GM12878 (cell line): ENCODE measurements at regions not wholly inside any gene's neighbourhood (a gene's known extent, or its start where the extent isn't known, plus 50 kb on each side); places are given as distances from the start of the nearest gene placed in this dataset.

Experiments used
- ATAC-seq: fragments of 200-7000 bp; cut with Tn5 transposase; 3 replicates; pipeline ENCODE4 v1.9.1; 2020; ENCODE audit warnings: mild to moderate bottlenecking, moderate library complexity
- BruUV-seq: library from RNA; stranded (reverse); fragments of 400-500 nt; replicated peaks from 2 replicates; lab custom pipeline; 2021; lab: Mats Ljungman, UMichigan
- CTCF ChIA-PET: fragments of 300-600 bp; sonication (Branson Sonifier 250); formaldehyde crosslinking; extraction: SDS; loops from one replicate; lab custom pipeline; 2021; ENCODE audit warnings: inconsistent platforms; lab: Yijun Ruan, JAX
- POLR2A ChIA-PET: fragments of 350-600 bp; formaldehyde crosslinking; extraction: SDS; loops from one replicate; lab custom pipeline; 2021; ENCODE audit warnings: inconsistent platforms; lab: Charles Lee
- RAD21 ChIA-PET: fragments of 300-600 bp; sonication (Branson Sonifier 250); formaldehyde crosslinking; loops from one replicate; lab custom pipeline; 2023; ENCODE audit warnings: antibody characterized with exemption; ENCODE audit not compliant: unreplicated experiment; lab: Charles Lee
- SMC1A ChIA-PET: fragments of 300-600 bp; sonication (Branson Sonifier 250); formaldehyde crosslinking; loops from one replicate; lab custom pipeline; 2023; ENCODE audit not compliant: unreplicated experiment, uncharacterized antibody; lab: Charles Lee
- DNase-seq: peaks from one replicate; pipeline ENCODE4 v3.0.0-alpha.2; 2011; ENCODE audit warnings: low read depth, low spot score
- FAIRE-seq: peaks from 3 replicates; lab custom pipeline; 2011; peaks lifted over from hg19 to GRCh38; lab: Jason Lieb, UNC
- H2AFZ ChIP-seq: 2 replicates; pipeline ENCODE4 v1.6.0; 2011; ENCODE audit warnings: low read depth, low read length, control low read depth; ENCODE audit not compliant: control insufficient read depth
- H3K27ac ChIP-seq: 2 replicates; pipeline ENCODE4 v1.5.1; 2011; ENCODE audit warnings: control low read depth; ENCODE audit not compliant: control insufficient read depth, insufficient read depth
- H3K27me3 ChIP-seq, 2 experiments: replicated peaks in 1 of 2; 2 replicates each; pipeline versions ENCODE4 v1.6.0 to v1.6.1; 2011; ENCODE audit warnings: low read length in 1 of 2; ENCODE audit not compliant: control insufficient read depth in 2 of 2, insufficient read depth in 2 of 2
- H3K36me3 ChIP-seq, 2 experiments: 2 replicates each; pipeline ENCODE4 v1.5.1; 2011; ENCODE audit warnings: low read length in 1 of 2; ENCODE audit not compliant: control insufficient read depth in 2 of 2, insufficient read depth in 2 of 2
- H3K4me1 ChIP-seq: 2 replicates; pipeline ENCODE4 v1.6.1; 2011; ENCODE audit warnings: mild to moderate bottlenecking, low read length, moderate library complexity, mixed read lengths; ENCODE audit not compliant: control insufficient read depth, insufficient read depth
- H3K4me2 ChIP-seq: 2 replicates; pipeline ENCODE4 v1.6.0; 2011; ENCODE audit warnings: control low read depth; ENCODE audit not compliant: control insufficient read depth, insufficient read depth
- H3K4me3 ChIP-seq: fragments of 200-600 bp; sonication (generic); 2 replicates; pipeline ENCODE4 v1.5.1; 2016
- H3K79me2 ChIP-seq: 2 replicates; pipeline ENCODE4 v1.6.0; 2011; ENCODE audit warnings: low read length; ENCODE audit not compliant: control insufficient read depth, insufficient read depth
- H3K9ac ChIP-seq: 2 replicates; pipeline ENCODE4 v1.8.0; 2011; ENCODE audit warnings: low read length, control low read depth, mixed read lengths; ENCODE audit not compliant: control insufficient read depth, insufficient read depth
- H3K9me3 ChIP-seq: replicated peaks from 3 replicates; pipeline ENCODE4 v1.5.1; 2011; ENCODE audit warnings: mild to moderate bottlenecking, low read length; ENCODE audit not compliant: control insufficient read depth, insufficient read depth
- H4K20me1 ChIP-seq: 2 replicates; pipeline ENCODE4 v1.6.0; 2011; ENCODE audit not compliant: control insufficient read depth, insufficient read depth
- BCL11A ChIP-seq: IDR thresholded peaks from 2 replicates; pipeline ENCODE4 v1.6.1; 2011; ENCODE audit warnings: low read depth, low read length
- EP300 ChIP-seq, 2 experiments: fragments of 150-350 bp in 1 of 2; IDR thresholded peaks; 2 replicates each; pipeline ENCODE4 v1.6.1; 2011 to 2012; ENCODE audit warnings: low read depth in 2 of 2, low read length in 2 of 2, borderline replicate concordance in 1 of 2, improper control_type of control experiment in 1 of 2, inconsistent platforms in 1 of 2; ENCODE audit not compliant: control insufficient read depth in 1 of 2
- KAT2A ChIP-seq: conservative IDR thresholded peaks from 2 replicates; pipeline ENCODE4 v1.6.1; 2011; ENCODE audit warnings: low read depth, low read length; ENCODE audit not compliant: control insufficient read depth
- MXI1 ChIP-seq: fragments of 150-350 bp; IDR thresholded peaks from 2 replicates; pipeline ENCODE4 v1.6.1; 2011; ENCODE audit warnings: low read depth, mild to moderate bottlenecking, inconsistent platforms, low read length, improper control_type of control experiment
- NFXL1 ChIP-seq: fragments of 450-650 bp; IDR thresholded peaks from 2 replicates; pipeline ENCODE4 v1.6.1; 2017; ENCODE audit warnings: antibody characterized with exemption, mild to moderate bottlenecking, borderline replicate concordance
- SREBF2 ChIP-seq: IDR thresholded peaks from 2 replicates; pipeline ENCODE4 v1.6.1; 2012; ENCODE audit warnings: mild to moderate bottlenecking, low read length
- STAT3 ChIP-seq: IDR thresholded peaks from 2 replicates; pipeline ENCODE4 v1.6.1; 2011; ENCODE audit warnings: low read depth, low read length, improper control_type of control experiment
- ZNF217 ChIP-seq: fragments of 450-650 bp; IDR thresholded peaks from 2 replicates; pipeline ENCODE4 v1.6.1; 2017; ENCODE audit warnings: antibody characterized with exemption, mild to moderate bottlenecking
- WGBS: methylation state at CpG from one replicate; pipeline ENCODE4 v1.1.6; 2016; ENCODE audit warnings: low lambda C conversion rate; ENCODE audit not compliant: insufficient replicate concordance, insufficient coverage; ENCODE audit errors: missing lambda C conversion rate; 5-methylcytosine and 5-hydroxymethylcytosine counted together
- in situ Hi-C: fragments of 300-500 bp; cut with MboI; formaldehyde crosslinking; loops from 9 replicates; pipeline ENCODE4 v1.14.3; 2018; ENCODE audit warnings: mixed read lengths
- intact Hi-C: fragments of 100-400 bp; cut with micrococcal nuclease; formaldehyde crosslinking; loops from one replicate; pipeline ENCODE4 v1.14.2; 2022; ENCODE audit not compliant: unreplicated experiment
- TF ChIP-seq, protein P1 (sequence below): IDR thresholded peaks from 2 replicates; pipeline ENCODE4 v1.6.1; 2012; ENCODE audit warnings: low read depth, low read length, improper control_type of control experiment
- TF ChIP-seq, protein P2 (sequence below): IDR thresholded peaks from 2 replicates; pipeline ENCODE4 v1.6.1; 2011; ENCODE audit warnings: borderline replicate concordance, low read depth, mild to moderate bottlenecking, moderate library complexity, mixed read lengths, low read length; ENCODE audit not compliant: insufficient read depth; ENCODE audit errors: extremely low read length
- TF ChIP-seq, protein P3 (sequence below): fragments of 450-650 bp; IDR thresholded peaks from 2 replicates; pipeline ENCODE4 v1.6.1; 2018; ENCODE audit warnings: mild to moderate bottlenecking, low read depth, moderate library complexity; ENCODE audit not compliant: partially characterized antibody
- TF ChIP-seq, protein P4 (sequence below): fragments of 450-650 bp; IDR thresholded peaks from 2 replicates; pipeline ENCODE4 v1.6.1; 2016; ENCODE audit warnings: mild to moderate bottlenecking
- TF ChIP-seq, protein P5 (sequence below): IDR thresholded peaks from 2 replicates; pipeline ENCODE4 v1.6.1; 2011; ENCODE audit warnings: mild to moderate bottlenecking, low read depth, low read length, moderate library complexity; ENCODE audit not compliant: insufficient replicate concordance

DNA sequence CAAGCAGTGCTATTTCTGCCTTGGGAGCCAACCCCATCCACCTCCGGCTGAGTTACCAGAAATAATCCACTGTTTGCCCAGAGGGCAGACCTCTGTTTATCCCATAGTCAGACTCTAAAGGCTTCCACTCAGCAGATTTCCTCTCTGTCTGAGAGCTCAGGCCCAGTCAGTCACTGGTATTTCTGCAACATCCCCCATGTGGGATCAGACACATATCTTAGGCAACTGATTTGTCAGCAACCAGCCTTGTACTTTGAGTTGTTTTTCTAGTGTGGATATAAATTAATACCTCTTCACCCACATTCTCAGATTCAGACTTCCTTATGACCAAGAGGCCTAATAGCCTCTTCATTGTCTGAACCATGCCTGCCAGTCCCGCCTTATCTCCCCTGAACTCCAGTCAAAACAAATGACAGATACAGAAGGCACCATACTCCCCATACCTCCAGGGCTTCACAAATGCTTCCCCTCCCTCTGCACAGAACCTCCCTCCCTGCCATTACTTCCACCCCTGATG, 193.6 kb downstream of the FAM76B start (continued):
- TF ChIP-seq, protein P1, sequence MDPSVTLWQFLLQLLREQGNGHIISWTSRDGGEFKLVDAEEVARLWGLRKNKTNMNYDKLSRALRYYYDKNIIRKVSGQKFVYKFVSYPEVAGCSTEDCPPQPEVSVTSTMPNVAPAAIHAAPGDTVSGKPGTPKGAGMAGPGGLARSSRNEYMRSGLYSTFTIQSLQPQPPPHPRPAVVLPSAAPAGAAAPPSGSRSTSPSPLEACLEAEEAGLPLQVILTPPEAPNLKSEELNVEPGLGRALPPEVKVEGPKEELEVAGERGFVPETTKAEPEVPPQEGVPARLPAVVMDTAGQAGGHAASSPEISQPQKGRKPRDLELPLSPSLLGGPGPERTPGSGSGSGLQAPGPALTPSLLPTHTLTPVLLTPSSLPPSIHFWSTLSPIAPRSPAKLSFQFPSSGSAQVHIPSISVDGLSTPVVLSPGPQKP: no peak
- TF ChIP-seq EP300 (IDR thresholded peaks at IDR 0.05; ENCODE audit: borderline replicate concordance in 1 of 2, control insufficient read depth in 1 of 2, low read depth in 2 of 2, low read length in 2 of 2): no peak
- no peak for TF ChIP-seq KAT2A

DNA sequence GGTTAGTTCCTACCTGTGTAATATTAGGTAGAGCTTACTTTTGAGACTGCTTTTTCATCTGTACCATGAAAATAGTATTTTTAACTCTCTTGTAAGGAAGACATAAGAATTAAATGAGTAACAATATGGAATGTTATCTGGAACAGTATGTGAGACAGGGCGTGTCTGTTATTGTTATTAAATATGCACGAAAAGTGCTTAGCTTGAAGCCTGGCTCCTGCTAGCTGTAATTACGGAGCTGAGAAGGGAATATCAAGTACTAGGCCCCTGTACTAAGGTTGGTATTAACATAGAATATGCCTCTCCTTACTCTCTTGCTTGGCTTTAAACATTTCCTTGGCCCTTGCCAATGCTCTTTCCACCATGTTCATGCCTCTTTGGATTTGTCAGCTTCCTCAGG, 194.0 kb downstream of the FAM76B start:
- ChIA-PET POLR2A (interaction anchor here (1.1 kb wide), 1 partner anchor 9 kb away, joined by 3 read pairs; no protein-coding TSS in a partner anchor), SMC1A (interaction anchor here (1.2 to 1.7 kb wide), 3 partner anchors 9 to 445 kb away, joined by 3 to 6 read pairs (median 4); no protein-coding TSS in a partner anchor), RAD21 (interaction anchor here (0.8 kb wide), 1 partner anchor 110 kb away, joined by 3 read pairs; no protein-coding TSS in a partner anchor), CTCF (interaction anchor here (0.6 kb wide), 1 partner anchor 14 kb away, joined by 3 read pairs; no protein-coding TSS in a partner anchor)
- FAIRE-seq (no peak), ATAC-seq (no peak), DNase-seq (no peak)
- Histone ChIP-seq H3K36me3 (no peaks in the 10 kb centered on the region), H3K9ac (no peak overlapping the region), H3K4me3 (no peak overlapping the region), H2AFZ (no peak overlapping the region), H3K9me3 (no peaks in the 10 kb centered on the region), H4K20me1 (no peaks in the 10 kb centered on the region), H3K27ac (no peak overlapping the region), H3K4me2 (no peak overlapping the region), H3K27me3 (no peaks in the 10 kb centered on the region), H3K4me1 (no peaks in the 10 kb centered on the region), H3K79me2 (no peaks in the 10 kb centered on the region)
- BruUV-seq: no TSS peak
- intact Hi-C loops (no loop called here), in situ Hi-C loops (no loop called here)
- WGBS: 43% methylated on average over 3 of the region's 3 CpGs
- no peak for TF ChIP-seq ZNF217
- no peak for TF ChIP-seq SREBF2
- TF ChIP-seq MXI1: no peak
- TF ChIP-seq, protein P2, sequence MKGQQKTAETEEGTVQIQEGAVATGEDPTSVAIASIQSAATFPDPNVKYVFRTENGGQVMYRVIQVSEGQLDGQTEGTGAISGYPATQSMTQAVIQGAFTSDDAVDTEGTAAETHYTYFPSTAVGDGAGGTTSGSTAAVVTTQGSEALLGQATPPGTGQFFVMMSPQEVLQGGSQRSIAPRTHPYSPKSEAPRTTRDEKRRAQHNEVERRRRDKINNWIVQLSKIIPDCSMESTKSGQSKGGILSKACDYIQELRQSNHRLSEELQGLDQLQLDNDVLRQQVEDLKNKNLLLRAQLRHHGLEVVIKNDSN: no peak
- TF ChIP-seq, protein P3, sequence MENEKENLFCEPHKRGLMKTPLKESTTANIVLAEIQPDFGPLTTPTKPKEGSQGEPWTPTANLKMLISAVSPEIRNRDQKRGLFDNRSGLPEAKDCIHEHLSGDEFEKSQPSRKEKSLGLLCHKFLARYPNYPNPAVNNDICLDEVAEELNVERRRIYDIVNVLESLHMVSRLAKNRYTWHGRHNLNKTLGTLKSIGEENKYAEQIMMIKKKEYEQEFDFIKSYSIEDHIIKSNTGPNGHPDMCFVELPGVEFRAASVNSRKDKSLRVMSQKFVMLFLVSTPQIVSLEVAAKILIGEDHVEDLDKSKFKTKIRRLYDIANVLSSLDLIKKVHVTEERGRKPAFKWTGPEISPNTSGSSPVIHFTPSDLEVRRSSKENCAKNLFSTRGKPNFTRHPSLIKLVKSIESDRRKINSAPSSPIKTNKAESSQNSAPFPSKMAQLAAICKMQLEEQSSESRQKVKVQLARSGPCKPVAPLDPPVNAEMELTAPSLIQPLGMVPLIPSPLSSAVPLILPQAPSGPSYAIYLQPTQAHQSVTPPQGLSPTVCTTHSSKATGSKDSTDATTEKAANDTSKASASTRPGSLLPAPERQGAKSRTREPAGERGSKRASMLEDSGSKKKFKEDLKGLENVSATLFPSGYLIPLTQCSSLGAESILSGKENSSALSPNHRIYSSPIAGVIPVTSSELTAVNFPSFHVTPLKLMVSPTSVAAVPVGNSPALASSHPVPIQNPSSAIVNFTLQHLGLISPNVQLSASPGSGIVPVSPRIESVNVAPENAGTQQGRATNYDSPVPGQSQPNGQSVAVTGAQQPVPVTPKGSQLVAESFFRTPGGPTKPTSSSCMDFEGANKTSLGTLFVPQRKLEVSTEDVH: no peak
- TF ChIP-seq, protein P4, sequence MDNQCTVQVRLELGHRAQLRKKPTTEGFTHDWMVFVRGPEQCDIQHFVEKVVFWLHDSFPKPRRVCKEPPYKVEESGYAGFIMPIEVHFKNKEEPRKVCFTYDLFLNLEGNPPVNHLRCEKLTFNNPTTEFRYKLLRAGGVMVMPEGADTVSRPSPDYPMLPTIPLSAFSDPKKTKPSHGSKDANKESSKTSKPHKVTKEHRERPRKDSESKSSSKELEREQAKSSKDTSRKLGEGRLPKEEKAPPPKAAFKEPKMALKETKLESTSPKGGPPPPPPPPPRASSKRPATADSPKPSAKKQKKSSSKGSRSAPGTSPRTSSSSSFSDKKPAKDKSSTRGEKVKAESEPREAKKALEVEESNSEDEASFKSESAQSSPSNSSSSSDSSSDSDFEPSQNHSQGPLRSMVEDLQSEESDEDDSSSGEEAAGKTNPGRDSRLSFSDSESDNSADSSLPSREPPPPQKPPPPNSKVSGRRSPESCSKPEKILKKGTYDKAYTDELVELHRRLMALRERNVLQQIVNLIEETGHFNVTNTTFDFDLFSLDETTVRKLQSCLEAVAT: no peak
- TF ChIP-seq, protein P5, sequence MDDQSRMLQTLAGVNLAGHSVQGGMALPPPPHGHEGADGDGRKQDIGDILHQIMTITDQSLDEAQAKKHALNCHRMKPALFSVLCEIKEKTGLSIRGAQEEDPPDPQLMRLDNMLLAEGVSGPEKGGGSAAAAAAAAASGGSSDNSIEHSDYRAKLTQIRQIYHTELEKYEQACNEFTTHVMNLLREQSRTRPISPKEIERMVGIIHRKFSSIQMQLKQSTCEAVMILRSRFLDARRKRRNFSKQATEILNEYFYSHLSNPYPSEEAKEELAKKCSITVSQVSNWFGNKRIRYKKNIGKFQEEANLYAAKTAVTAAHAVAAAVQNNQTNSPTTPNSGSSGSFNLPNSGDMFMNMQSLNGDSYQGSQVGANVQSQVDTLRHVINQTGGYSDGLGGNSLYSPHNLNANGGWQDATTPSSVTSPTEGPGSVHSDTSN: no peak
- no peak for TF ChIP-seq STAT3
- no peak for TF ChIP-seq BCL11A
- no peak for TF ChIP-seq NFXL1
